Body of pancreas (tissue), 4 donors: ENCODE measurements at regions not wholly inside any gene's neighbourhood (a gene's known extent, or its start where the extent isn't known, plus 50 kb on each side); places are given as distances from the start of the nearest gene placed in this dataset.

Source experiments
- ATAC-seq: fragments of 150-250 bp; one replicate; pipeline ENCODE4 v1.9.1; 2016
- DNase-seq, 4 donors: peaks; one replicate each; pipeline ENCODE4 v3.0.0-alpha.2; 2019
- H3K27ac ChIP-seq, 4 donors: fragments of 200-600 bp; sonication (generic); 1 replicate in 3 of 4; 2 replicates in 1 of 4; pipeline versions ENCODE4 v1.5.1 to v1.6.1; 2016 to 2019; ENCODE audit warnings: mild to moderate bottlenecking in 1 of 4, mixed read lengths in 1 of 4, moderate library complexity in 1 of 4
- H3K27me3 ChIP-seq, 2 donors: fragments of 200-600 bp; sonication (generic); one replicate each; pipeline ENCODE4 v1.6.0; 2016; ENCODE audit warnings: mild to moderate bottlenecking in 1 of 2
- H3K36me3 ChIP-seq, 2 donors: fragments of 200-600 bp; sonication (generic); replicated peaks in 1 of 2; 2 replicates each; pipeline ENCODE4 v1.5.1; 2016; ENCODE audit warnings: low read depth in 2 of 2; ENCODE audit not compliant: insufficient read depth in 1 of 2
- H3K4me1 ChIP-seq: fragments of 200-600 bp; sonication (generic); one replicate; pipeline ENCODE4 v1.6.0; 2016
- H3K4me3 ChIP-seq, 2 donors: fragments of 200-600 bp; sonication (generic); 1 replicate in 1 of 2; 2 replicates in 1 of 2; pipeline ENCODE4 v1.5.1; 2016 to 2019
- H3K9me3 ChIP-seq, 3 donors: fragments of 200-600 bp; sonication (generic); 1 replicate in 2 of 3; 2 replicates in 1 of 3; pipeline ENCODE4 v1.5.1; 2016
- CTCF ChIP-seq, 7 experiments: fragments of 450-650 bp in 4 of 7; fragments of 200-600 bp in 3 of 7; sonication (generic) in 3 of 7; IDR thresholded peaks; one replicate each; pipeline ENCODE4 v1.5.1; 2016 to 2019; ENCODE audit warnings: antibody characterized with exemption in 7 of 7
- POLR2A ChIP-seq, 3 donors: fragments of 450-650 bp; IDR thresholded peaks; one replicate each; pipeline ENCODE4 v1.6.1; 2016; ENCODE audit warnings: antibody characterized with exemption in 3 of 3, mild to moderate bottlenecking in 2 of 3
- WGBS, 2 donors: methylation state at CpG; one replicate each; pipeline ENCODE4 v1.1.5; 2017; 5-methylcytosine and 5-hydroxymethylcytosine counted together
- intact Hi-C: fragments of 100-400 bp; cut with DNase I; formaldehyde crosslinking; loops from one replicate; pipeline ENCODE4 v1.15.1; 2023

GRCh38 chr10:109277456-109277855, 645.9 kb downstream of the XPNPEP1 start:
- Histone ChIP-seq H3K9me3 (no peaks in the 10 kb centered on the region), H3K4me1 (no peaks in the 10 kb centered on the region), H3K27me3 (no peaks in the 10 kb centered on the region), H3K4me3 (no peak overlapping the region), H3K27ac (no peak overlapping the region), H3K36me3 (no peaks in the 10 kb centered on the region)
- ATAC-seq, result no peak
- WGBS, 2 donors, result 84% methylated on average over 1 of the region's 1 CpG
- TF ChIP-seq POLR2A (IDR thresholded peaks at IDR 0.05) (no peak), CTCF (IDR thresholded peaks at IDR 0.05) (no peak)
- DNase-seq, result no peak
- intact Hi-C loops, result no loop called here

- Histone ChIP-seq H3K27me3 (no peaks in the 10 kb centered on the region), H3K27ac (no peak overlapping the region), H3K4me1 (no peaks in the 10 kb centered on the region), H3K9me3 (no peaks in the 10 kb centered on the region), H3K4me3 (no peak overlapping the region), H3K36me3 (no peaks in the 10 kb centered on the region)
- DNase-seq (no peak), ATAC-seq (no peak)
- TF ChIP-seq POLR2A (IDR thresholded peaks at IDR 0.05) (no peak), CTCF (IDR thresholded peaks at IDR 0.05) (no peak)
- WGBS, 2 donors, result 19 to 24% methylated on average over 1 of the region's 1 CpG
- intact Hi-C loops, result no loop called here
Observed at GRCh38 chr10:109275960-109276359, 647.4 kb downstream of the XPNPEP1 start.

- no peaks in the 10 kb centered on the region for H3K9me3 ChIP-seq
- DNase-seq (no peak), ATAC-seq (no peak)
- H3K4me1 ChIP-seq, result no peaks in the 10 kb centered on the region
- H3K4me3 ChIP-seq, result no peak overlapping the region
- TF ChIP-seq CTCF (IDR thresholded peaks at IDR 0.05) (no peak), POLR2A (IDR thresholded peaks at IDR 0.05) (no peak)
- intact Hi-C loops, result no loop called here
- H3K27me3 ChIP-seq, result no peaks in the 10 kb centered on the region
- 81 to 86% methylated on average over 2 of the region's 2 CpGs for WGBS, 2 donors
- no peak overlapping the region for H3K27ac ChIP-seq
- H3K36me3 ChIP-seq, result no peaks in the 10 kb centered on the region
Observed at GRCh38 chr10:109274681-109275080, 648.6 kb downstream of the XPNPEP1 start.

GRCh38 chr10:109270173-109270572, 653.1 kb downstream of the XPNPEP1 start:
- WGBS, 2 donors, result 71 to 81% methylated on average over 2 of the region's 2 CpGs
- Histone ChIP-seq H3K27me3 (no peaks in the 10 kb centered on the region), H3K36me3 (no peaks in the 10 kb centered on the region), H3K9me3 (no peaks in the 10 kb centered on the region), H3K27ac (no peak overlapping the region), H3K4me3 (no peak overlapping the region), H3K4me1 (no peaks in the 10 kb centered on the region)
- intact Hi-C loops, result no loop called here
- ATAC-seq (no peak), DNase-seq (no peak)
- TF ChIP-seq POLR2A (IDR thresholded peaks at IDR 0.05) (no peak), CTCF (IDR thresholded peaks at IDR 0.05) (no peak)

GRCh38 chr10:109264004-109264403, 659.3 kb downstream of the XPNPEP1 start:
- intact Hi-C loops, result no loop called here
- DNase-seq (no peak), ATAC-seq (no peak)
- TF ChIP-seq POLR2A (IDR thresholded peaks at IDR 0.05) (no peak), CTCF (IDR thresholded peaks at IDR 0.05) (no peak)
- Histone ChIP-seq H3K27me3 (no peaks in the 10 kb centered on the region), H3K4me3 (no peak overlapping the region), H3K9me3 (peaks cover 0 to 11% (median 0%) of the 10 kb centered on the region in 3 donors), H3K27ac (no peak overlapping the region), H3K36me3 (no peaks in the 10 kb centered on the region), H3K4me1 (no peaks in the 10 kb centered on the region)
- WGBS, 2 donors, result 57 to 61% methylated on average over 3 of the region's 3 CpGs
